Breast epithelium (tissue), 3 donors: ENCODE measurements at regions not wholly inside any gene's neighbourhood (a gene's known extent, or its start where the extent isn't known, plus 50 kb on each side); places are given as distances from the start of the nearest gene placed in this dataset.

Experiments
- POLR2AphosphoS5 ChIP-seq, 3 donors: sonication (generic); formaldehyde crosslinking; IDR thresholded peaks; one replicate each; pipeline ENCODE4 v1.6.1; 2017; ENCODE audit warnings: antibody characterized with exemption in 3 of 3
- TF ChIP-seq, protein P1 (sequence below), 3 donors: fragments of 450-650 bp; IDR thresholded peaks; one replicate each; pipeline ENCODE4 v1.5.1; 2016 to 2017; ENCODE audit warnings: antibody characterized with exemption in 3 of 3, mild to moderate bottlenecking in 3 of 3, moderate library complexity in 3 of 3

DNA sequence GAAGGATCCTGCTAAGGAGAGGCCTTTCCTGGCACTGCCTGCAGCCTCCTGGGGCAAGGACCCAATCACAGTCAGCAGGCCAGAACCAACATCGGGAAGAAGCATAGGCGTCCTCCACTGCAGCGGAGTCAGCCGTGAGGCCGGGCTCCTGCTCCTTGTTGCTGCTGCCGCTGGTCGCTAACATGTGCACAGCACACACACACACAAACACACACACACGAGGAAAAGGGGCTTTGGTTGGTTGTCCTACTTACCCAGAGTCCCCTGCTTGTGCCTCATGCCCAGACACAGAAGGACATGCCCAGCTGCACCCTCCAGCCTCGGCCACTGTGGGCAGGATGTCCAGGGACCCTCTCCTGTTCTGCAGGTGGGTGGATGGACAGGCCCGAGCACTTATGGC is 209.4 kb downstream of the GLI2 start:
- TF ChIP-seq, protein P1, sequence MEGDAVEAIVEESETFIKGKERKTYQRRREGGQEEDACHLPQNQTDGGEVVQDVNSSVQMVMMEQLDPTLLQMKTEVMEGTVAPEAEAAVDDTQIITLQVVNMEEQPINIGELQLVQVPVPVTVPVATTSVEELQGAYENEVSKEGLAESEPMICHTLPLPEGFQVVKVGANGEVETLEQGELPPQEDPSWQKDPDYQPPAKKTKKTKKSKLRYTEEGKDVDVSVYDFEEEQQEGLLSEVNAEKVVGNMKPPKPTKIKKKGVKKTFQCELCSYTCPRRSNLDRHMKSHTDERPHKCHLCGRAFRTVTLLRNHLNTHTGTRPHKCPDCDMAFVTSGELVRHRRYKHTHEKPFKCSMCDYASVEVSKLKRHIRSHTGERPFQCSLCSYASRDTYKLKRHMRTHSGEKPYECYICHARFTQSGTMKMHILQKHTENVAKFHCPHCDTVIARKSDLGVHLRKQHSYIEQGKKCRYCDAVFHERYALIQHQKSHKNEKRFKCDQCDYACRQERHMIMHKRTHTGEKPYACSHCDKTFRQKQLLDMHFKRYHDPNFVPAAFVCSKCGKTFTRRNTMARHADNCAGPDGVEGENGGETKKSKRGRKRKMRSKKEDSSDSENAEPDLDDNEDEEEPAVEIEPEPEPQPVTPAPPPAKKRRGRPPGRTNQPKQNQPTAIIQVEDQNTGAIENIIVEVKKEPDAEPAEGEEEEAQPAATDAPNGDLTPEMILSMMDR (IDR thresholded peaks at IDR 0.05): no peak
- TF ChIP-seq POLR2AphosphoS5 (IDR thresholded peaks at IDR 0.05): no peak
